ENCODE measurements at regions not wholly inside any gene's neighbourhood (a gene's known extent, or its start where the extent isn't known, plus 50 kb on each side); places are given as distances from the start of the nearest gene placed in this dataset.

GRCh38 chr14:75333606-75334548 lies 55.2 kb downstream of the FOS start:
- DNase-seq = no peak

- peak; percentile 30 for DNase-seq
These were observed 56.0 kb downstream of the FOS start for GRCh38 chr14:75334549-75335051.

- DNase-seq = peak; percentile 80
These were observed 56.9 kb downstream of the FOS start for GRCh38 chr14:75335571-75335970.

- DNase-seq = no peak
These were observed 59.8 kb downstream of the FOS start for GRCh38 chr14:75338398-75338797.

- no peak for DNase-seq
These were observed 60.4 kb downstream of the FOS start for GRCh38 chr14:75339059-75339458.

- DNase-seq = peak; percentile 84
These were observed 62.3 kb downstream of the FOS start for GRCh38 chr14:75340921-75341320.

- no peak for DNase-seq
These were observed 63.0 kb downstream of the FOS start for GRCh38 chr14:75341620-75342019.

GRCh38 chr14:75342762-75343599 lies 64.4 kb downstream of the FOS start:
- DNase-seq = no peak

GRCh38 chr14:75343911-75344310 lies 65.3 kb downstream of the FOS start:
- no peak for DNase-seq

- no peak for DNase-seq
These were observed 65.8 kb downstream of the FOS start for GRCh38 chr14:75344411-75344810.

GRCh38 chr14:75350505-75351060 lies 72.0 kb downstream of the FOS start:
- DNase-seq = no peak

GRCh38 chr14:75359098-75359497 lies 68.7 kb upstream of the JDP2 start:
- no peak for DNase-seq

- DNase-seq = no peak
These were observed 66.8 kb upstream of the JDP2 start for GRCh38 chr14:75361041-75361440.

GRCh38 chr14:75361751-75362433 lies 65.9 kb upstream of the JDP2 start:
- no peak for DNase-seq

- DNase-seq = no peak
These were observed 64.7 kb upstream of the JDP2 start for GRCh38 chr14:75363130-75363529.

GRCh38 chr14:75363570-75364227 lies 64.1 kb upstream of the JDP2 start:
- DNase-seq = no peak

GRCh38 chr14:75365116-75365515 lies 62.7 kb upstream of the JDP2 start:
- DNase-seq = no peak

GRCh38 chr14:75366963-75367362 lies 60.9 kb upstream of the JDP2 start:
- no peak for DNase-seq

GRCh38 chr14:75368333-75368732 lies 59.5 kb upstream of the JDP2 start:
- DNase-seq = peak; percentile 22

- DNase-seq = peak; percentile 85
These were observed 58.3 kb upstream of the JDP2 start for GRCh38 chr14:75369506-75369905.

GRCh38 chr14:75370416-75371205 lies 57.2 kb upstream of the JDP2 start:
- DNase-seq = peak; percentile 73
